Endometrium (tissue), 2 donors: ENCODE measurements at regions not wholly inside any gene's neighbourhood (a gene's known extent, or its start where the extent isn't known, plus 50 kb on each side); places are given as distances from the start of the nearest gene placed in this dataset.

ENCODE experiments used
- FAIRE-seq: peaks from 2 replicates; lab custom pipeline; 2012; peaks lifted over from hg19 to GRCh38; lab: Jason Lieb, UNC
- donor health status: control.
- donor health status: control.

- FAIRE-seq, result no peak
Measured at GRCh38 chr5:17763301-17763700, 129.0 kb downstream of the TAF11L14 start.

GRCh38 chr5:17766031-17766430 lies 131.8 kb downstream of the TAF11L14 start:
- no peak for FAIRE-seq

GRCh38 chr5:17769277-17769676 lies 135.0 kb downstream of the TAF11L14 start:
- no peak for FAIRE-seq

GRCh38 chr5:17772232-17772631 lies 138.0 kb downstream of the TAF11L14 start:
- no peak for FAIRE-seq

GRCh38 chr5:17785774-17786173 lies 151.5 kb downstream of the TAF11L14 start:
- FAIRE-seq, result no peak

GRCh38 chr5:17788351-17788750 lies 154.1 kb downstream of the TAF11L14 start:
- no peak for FAIRE-seq

GRCh38 chr5:17794201-17794600 lies 159.9 kb downstream of the TAF11L14 start:
- no peak for FAIRE-seq

- FAIRE-seq, result no peak
Measured at GRCh38 chr5:17794815-17795214, 160.6 kb downstream of the TAF11L14 start.

GRCh38 chr5:17796142-17796541 lies 161.9 kb downstream of the TAF11L14 start:
- FAIRE-seq, result no peak

GRCh38 chr5:17796757-17797396 lies 162.6 kb downstream of the TAF11L14 start:
- FAIRE-seq, result no peak

- FAIRE-seq, result no peak
Measured at GRCh38 chr5:17799521-17799920, 165.3 kb downstream of the TAF11L14 start.

GRCh38 chr5:17801595-17801994 lies 167.3 kb downstream of the TAF11L14 start:
- no peak for FAIRE-seq

GRCh38 chr5:17802256-17802655 lies 168.0 kb downstream of the TAF11L14 start:
- peak; percentile 94 for FAIRE-seq

GRCh38 chr5:17803971-17804370 lies 169.7 kb downstream of the TAF11L14 start:
- no peak for FAIRE-seq

GRCh38 chr5:17805227-17805825 lies 171.1 kb downstream of the TAF11L14 start:
- no peak for FAIRE-seq

GRCh38 chr5:17806818-17807468 lies 172.7 kb downstream of the TAF11L14 start:
- FAIRE-seq, result no peak

GRCh38 chr5:17808566-17808965 lies 174.3 kb downstream of the TAF11L14 start:
- no peak for FAIRE-seq

GRCh38 chr5:17810734-17811133 lies 176.5 kb downstream of the TAF11L14 start:
- FAIRE-seq, result no peak

- FAIRE-seq, result no peak
Measured at GRCh38 chr5:17813214-17813613, 179.0 kb downstream of the TAF11L14 start.

GRCh38 chr5:17816505-17816904 lies 182.2 kb downstream of the TAF11L14 start:
- no peak for FAIRE-seq

- FAIRE-seq, result no peak
Measured at GRCh38 chr5:17816944-17817343, 182.7 kb downstream of the TAF11L14 start.

- no peak for FAIRE-seq
Measured at GRCh38 chr5:17817990-17818389, 183.7 kb downstream of the TAF11L14 start.

GRCh38 chr5:17819783-17820182 lies 185.5 kb downstream of the TAF11L14 start:
- no peak for FAIRE-seq

- FAIRE-seq, result no peak
Measured at GRCh38 chr5:17828681-17829080, 194.4 kb downstream of the TAF11L14 start.
